HEK293T (cell line): ENCODE measurements at regions not wholly inside any gene's neighbourhood (a gene's known extent, or its start where the extent isn't known, plus 50 kb on each side); places are given as distances from the start of the nearest gene placed in this dataset.
"Not testable (repeated sequence)": the region's sequence is repeated elsewhere in the genome, so short reads cannot be mapped to it uniquely, and the experiment has no call there.

Experiments used
- CTCF ChIA-PET: fragments of 350-600 bp; formaldehyde crosslinking; extraction: SDS; loops from one replicate; lab custom pipeline; 2021; ENCODE audit warnings: antibody characterized with exemption, inconsistent platforms; lab: Yijun Ruan, JAX
- POLR2A ChIA-PET: fragments of 350-600 bp; formaldehyde crosslinking; extraction: SDS; loops from one replicate; lab custom pipeline; 2020; ENCODE audit warnings: antibody characterized with exemption, inconsistent platforms; lab: Yijun Ruan, JAX
- DNase-seq: peaks from one replicate; pipeline ENCODE4 v3.0.0; 2012; ENCODE audit warnings: mixed read lengths; ENCODE audit errors: extremely low spot score
- ARNT ChIP-seq: fragments of 450-650 bp; IDR thresholded peaks from 2 replicates; pipeline ENCODE4 v1.6.1; 2017; ENCODE audit warnings: mild to moderate bottlenecking
- BHLHE40 ChIP-seq: fragments of 450-650 bp; IDR thresholded peaks from 2 replicates; pipeline ENCODE4 v1.6.1; 2016; ENCODE audit warnings: mild to moderate bottlenecking, moderate library complexity, borderline replicate concordance
- CTBP1 ChIP-seq: fragments of 450-650 bp; IDR thresholded peaks from 2 replicates; pipeline ENCODE4 v1.6.1; 2016; ENCODE audit warnings: borderline replicate concordance
- ELF4 ChIP-seq: fragments of 450-650 bp; IDR thresholded peaks from 2 replicates; pipeline ENCODE4 v1.6.1; 2017; ENCODE audit warnings: antibody characterized with exemption
- FOXA1 ChIP-seq: fragments of 450-650 bp; IDR thresholded peaks from 2 replicates; pipeline ENCODE4 v1.6.1; 2016; ENCODE audit warnings: mild to moderate bottlenecking
- FOXK2 ChIP-seq: fragments of 450-650 bp; IDR thresholded peaks from 2 replicates; pipeline ENCODE4 v1.6.1; 2016; ENCODE audit warnings: mild to moderate bottlenecking
- FOXM1 ChIP-seq: fragments of 450-650 bp; IDR thresholded peaks from 2 replicates; pipeline ENCODE4 v1.6.1; 2017; ENCODE audit warnings: mild to moderate bottlenecking, borderline replicate concordance
- HDGF ChIP-seq: fragments of 450-650 bp; IDR thresholded peaks from 2 replicates; pipeline ENCODE4 v1.6.1; 2017; ENCODE audit warnings: antibody characterized with exemption, borderline replicate concordance
- L3MBTL2 ChIP-seq: fragments of 450-650 bp; conservative IDR thresholded peaks from 2 replicates; pipeline ENCODE4 v1.6.1; 2016; ENCODE audit warnings: mild to moderate bottlenecking
- LEF1 ChIP-seq: fragments of 450-650 bp; IDR thresholded peaks from 2 replicates; pipeline ENCODE4 v1.6.1; 2017; ENCODE audit warnings: mild to moderate bottlenecking, borderline replicate concordance
- NFRKB ChIP-seq: fragments of 450-650 bp; IDR thresholded peaks from 2 replicates; pipeline ENCODE4 v1.6.1; 2016; ENCODE audit warnings: mild to moderate bottlenecking, moderate library complexity
- PKNOX1 ChIP-seq: fragments of 450-650 bp; IDR thresholded peaks from 2 replicates; pipeline ENCODE4 v1.6.1; 2016
- SP1 ChIP-seq: fragments of 450-650 bp; IDR thresholded peaks from 2 replicates; pipeline ENCODE4 v1.6.1; 2017
- SUZ12 ChIP-seq: fragments of 450-650 bp; IDR thresholded peaks from 2 replicates; pipeline ENCODE4 v1.6.1; 2016; ENCODE audit warnings: mild to moderate bottlenecking
- TARDBP ChIP-seq: fragments of 450-650 bp; IDR thresholded peaks from 2 replicates; pipeline ENCODE4 v1.6.1; 2016
- ZNF384 ChIP-seq: fragments of 450-650 bp; IDR thresholded peaks from 2 replicates; pipeline ENCODE4 v1.6.1; 2016

- ChIA-PET CTCF (no interaction called here), POLR2A (no interaction called here)
- TF ChIP-seq FOXM1 (no peak), TARDBP (no peak), SP1 (no peak), ARNT (no peak), CTBP1 (no peak)
- DNase-seq, result no peak
These were observed 98.4 kb upstream of the RBM19 start for GRCh38 chr12:114064497-114064896.

GRCh38 chr12:114064034-114064433 lies 97.9 kb upstream of the RBM19 start:
- POLR2A ChIA-PET, CTCF ChIA-PET, DNase-seq: not testable (repeated sequence)

- TF ChIP-seq LEF1, result no peak
- no peak for TF ChIP-seq ELF4
- TF ChIP-seq L3MBTL2, result no peak
- TF ChIP-seq BHLHE40, result no peak
- CTCF ChIA-PET, result no interaction called here
- DNase-seq, result no peak
- POLR2A ChIA-PET, result no interaction called here
These were observed 97.3 kb upstream of the RBM19 start for GRCh38 chr12:114063435-114063834.

- POLR2A ChIA-PET, DNase-seq, CTCF ChIA-PET: not testable (repeated sequence)
These were observed 90.2 kb upstream of the RBM19 start for GRCh38 chr12:114056351-114056750.

- TF ChIP-seq L3MBTL2, result no peak
- CTCF ChIA-PET, result interaction anchor here (0.6 kb wide), 1 partner anchor 68 kb away, joined by 3 read pairs; no protein-coding TSS in a partner anchor
- POLR2A ChIA-PET, result no interaction called here
- no peak for DNase-seq
These were observed 88.9 kb upstream of the RBM19 start for GRCh38 chr12:114054982-114055381.

- POLR2A ChIA-PET, result interaction anchor here (1.3 kb wide), 1 partner anchor 80 kb away, joined by 3 read pairs; the partner anchor contains the start of gene RBM19
- CTCF ChIA-PET, result no interaction called here
- DNase-seq, result no peak
- TF ChIP-seq FOXM1 (no peak), LEF1 (no peak), BHLHE40 (no peak), NFRKB (no peak), SUZ12 (no peak), HDGF (no peak), ZNF384 (no peak), CTBP1 (no peak), ARNT (no peak), PKNOX1 (no peak), FOXK2 (no peak), FOXA1 (no peak), ELF4 (no peak), L3MBTL2 (no peak), SP1 (no peak), TARDBP (no peak)
These were observed 80.3 kb upstream of the RBM19 start for GRCh38 chr12:114046236-114046998.

GRCh38 chr12:114045349-114045748 lies 79.2 kb upstream of the RBM19 start:
- POLR2A ChIA-PET, result no interaction called here
- CTCF ChIA-PET, result no interaction called here
- no peak for DNase-seq
- no peak for TF ChIP-seq ARNT
- no peak for TF ChIP-seq FOXM1
- no peak for TF ChIP-seq FOXA1
- no peak for TF ChIP-seq NFRKB
- TF ChIP-seq SP1, result no peak
- TF ChIP-seq BHLHE40, result no peak
- TF ChIP-seq L3MBTL2, result no peak
- no peak for TF ChIP-seq ELF4
- TF ChIP-seq CTBP1, result no peak
- TF ChIP-seq LEF1, result no peak
- TF ChIP-seq PKNOX1, result no peak
- no peak for TF ChIP-seq HDGF
- TF ChIP-seq TARDBP, result no peak
- no peak for TF ChIP-seq FOXK2
- TF ChIP-seq ZNF384, result no peak

- ChIA-PET POLR2A (no interaction called here), CTCF (no interaction called here)
- TF ChIP-seq LEF1, result no peak
- TF ChIP-seq ZNF384, result no peak
- TF ChIP-seq BHLHE40, result no peak
- TF ChIP-seq SUZ12, result no peak
- no peak for TF ChIP-seq ARNT
- TF ChIP-seq PKNOX1, result no peak
- no peak for TF ChIP-seq SP1
- TF ChIP-seq FOXM1, result no peak
- no peak for TF ChIP-seq NFRKB
- TF ChIP-seq CTBP1, result no peak
- TF ChIP-seq TARDBP, result no peak
- no peak for TF ChIP-seq HDGF
- TF ChIP-seq L3MBTL2, result no peak
- no peak for TF ChIP-seq FOXK2
- no peak for DNase-seq
These were observed 75.5 kb upstream of the RBM19 start for GRCh38 chr12:114041590-114041989.
